ENCODE measurements at regions not wholly inside any gene's neighbourhood (a gene's known extent, or its start where the extent isn't known, plus 50 kb on each side); places are given as distances from the start of the nearest gene placed in this dataset.

DNA sequence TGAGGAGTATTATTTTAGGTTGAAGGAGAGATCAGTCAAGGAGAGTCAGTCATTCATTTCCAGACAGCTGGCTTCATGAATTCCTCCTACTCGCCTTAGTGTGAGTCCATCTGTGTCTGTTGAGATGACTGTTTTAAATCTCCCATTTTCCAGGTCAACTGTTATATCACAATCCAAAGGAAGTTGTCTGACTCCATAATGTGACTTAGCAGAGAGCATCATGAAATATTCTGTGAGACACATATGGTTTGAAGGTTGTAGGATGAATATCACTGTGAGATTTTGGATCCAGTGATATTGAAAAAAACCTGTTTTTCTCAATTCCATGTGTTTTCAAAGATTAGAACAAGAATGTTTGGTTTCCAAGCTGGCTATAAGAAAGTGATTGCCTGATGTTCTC is 530.2 kb upstream of the MAN1A1 start:
- ChIA-PET POLR2A (no interaction called here), CTCF (interaction anchor here (1.9 kb wide), 1 partner anchor 12 kb away, joined by 6 read pairs; no protein-coding TSS in a partner anchor)
- DNase-seq (ENCODE audit: extremely low spot score): no peak
- TF ChIP-seq, protein P1, sequence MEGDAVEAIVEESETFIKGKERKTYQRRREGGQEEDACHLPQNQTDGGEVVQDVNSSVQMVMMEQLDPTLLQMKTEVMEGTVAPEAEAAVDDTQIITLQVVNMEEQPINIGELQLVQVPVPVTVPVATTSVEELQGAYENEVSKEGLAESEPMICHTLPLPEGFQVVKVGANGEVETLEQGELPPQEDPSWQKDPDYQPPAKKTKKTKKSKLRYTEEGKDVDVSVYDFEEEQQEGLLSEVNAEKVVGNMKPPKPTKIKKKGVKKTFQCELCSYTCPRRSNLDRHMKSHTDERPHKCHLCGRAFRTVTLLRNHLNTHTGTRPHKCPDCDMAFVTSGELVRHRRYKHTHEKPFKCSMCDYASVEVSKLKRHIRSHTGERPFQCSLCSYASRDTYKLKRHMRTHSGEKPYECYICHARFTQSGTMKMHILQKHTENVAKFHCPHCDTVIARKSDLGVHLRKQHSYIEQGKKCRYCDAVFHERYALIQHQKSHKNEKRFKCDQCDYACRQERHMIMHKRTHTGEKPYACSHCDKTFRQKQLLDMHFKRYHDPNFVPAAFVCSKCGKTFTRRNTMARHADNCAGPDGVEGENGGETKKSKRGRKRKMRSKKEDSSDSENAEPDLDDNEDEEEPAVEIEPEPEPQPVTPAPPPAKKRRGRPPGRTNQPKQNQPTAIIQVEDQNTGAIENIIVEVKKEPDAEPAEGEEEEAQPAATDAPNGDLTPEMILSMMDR (IDR thresholded peaks at IDR 0.05; ENCODE audit: control extremely low read depth, extremely low read depth, low read depth, missing control alignments): no peak

DNA sequence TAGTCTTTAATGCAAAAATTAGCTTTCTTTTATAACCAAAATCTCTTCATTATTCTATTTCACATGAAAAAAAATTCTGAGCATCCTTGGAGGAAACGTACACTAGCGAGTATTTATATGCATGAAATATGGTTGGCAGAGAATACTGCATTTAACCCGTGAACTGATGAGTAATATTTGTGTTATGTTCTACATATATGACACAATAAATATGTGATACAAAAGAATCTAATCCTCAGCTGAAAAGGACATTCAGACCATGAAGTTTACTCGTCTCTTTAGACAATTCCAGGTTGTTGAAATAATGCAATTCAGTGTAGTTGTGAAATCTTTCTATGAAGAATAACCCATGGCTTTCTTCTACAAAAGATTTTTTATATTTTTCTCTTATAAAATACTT is 524.8 kb upstream of the MAN1A1 start:
- TF ChIP-seq, protein P1 (IDR thresholded peaks at IDR 0.05; ENCODE audit: control extremely low read depth, extremely low read depth, low read depth, missing control alignments): no peak
- ChIA-PET CTCF (no interaction called here), POLR2A (no interaction called here)
- DNase-seq (ENCODE audit: extremely low spot score): no peak

DNA sequence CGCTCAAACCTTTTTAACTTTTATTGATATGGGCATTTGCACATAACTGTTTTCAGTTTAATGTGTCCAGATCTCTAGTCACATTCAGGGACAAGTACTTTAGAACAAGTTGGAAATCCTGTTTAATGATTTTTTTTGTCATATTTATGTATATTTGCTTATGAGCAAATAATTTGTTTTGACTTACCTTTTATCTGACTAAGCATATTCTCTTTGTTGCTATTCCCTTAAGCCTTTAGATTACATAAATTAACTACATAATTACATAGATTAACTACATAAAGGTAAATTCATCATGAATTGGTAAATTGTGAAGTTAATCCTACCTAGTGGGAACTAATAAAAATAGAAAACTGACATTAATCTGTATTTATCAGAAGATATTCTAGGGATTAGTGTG is 523.5 kb upstream of the MAN1A1 start:
- CTCF ChIA-PET: interaction anchor here (1.6 kb wide), 1 partner anchor 24 kb away, joined by 3 read pairs; no protein-coding TSS in a partner anchor
- POLR2A ChIA-PET: no interaction called here
- no peak for DNase-seq (ENCODE audit: extremely low spot score)
- TF ChIP-seq, protein P1 (IDR thresholded peaks at IDR 0.05; ENCODE audit: control extremely low read depth, extremely low read depth, low read depth, missing control alignments): no peak

DNA sequence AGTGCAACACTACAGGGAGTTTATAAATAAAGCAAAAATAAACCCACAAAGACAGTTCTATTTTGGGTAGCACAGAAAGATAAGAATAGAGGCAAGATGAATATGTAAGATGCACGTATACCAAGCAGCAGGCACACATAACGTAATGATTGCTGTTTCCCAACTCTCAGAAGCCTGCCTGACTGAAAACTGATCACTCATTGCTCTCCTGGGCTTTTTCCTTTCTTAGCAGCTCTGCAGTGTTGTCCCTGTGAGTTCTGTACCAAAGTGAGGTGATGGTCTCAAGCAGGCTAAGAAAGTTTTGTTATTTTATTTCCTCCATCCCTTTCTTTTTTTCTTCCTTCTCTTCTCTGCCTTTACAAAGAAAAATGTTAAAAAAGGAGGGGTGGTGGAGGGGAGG is 522.0 kb upstream of the MAN1A1 start:
- ChIA-PET CTCF (interaction anchor here (1.6 kb wide), 1 partner anchor 22 kb away, joined by 3 read pairs; no protein-coding TSS in a partner anchor), POLR2A (no interaction called here)
- TF ChIP-seq, protein P1 (IDR thresholded peaks at IDR 0.05; ENCODE audit: control extremely low read depth, extremely low read depth, low read depth, missing control alignments): no peak
- no peak for DNase-seq (ENCODE audit: extremely low spot score)

DNA sequence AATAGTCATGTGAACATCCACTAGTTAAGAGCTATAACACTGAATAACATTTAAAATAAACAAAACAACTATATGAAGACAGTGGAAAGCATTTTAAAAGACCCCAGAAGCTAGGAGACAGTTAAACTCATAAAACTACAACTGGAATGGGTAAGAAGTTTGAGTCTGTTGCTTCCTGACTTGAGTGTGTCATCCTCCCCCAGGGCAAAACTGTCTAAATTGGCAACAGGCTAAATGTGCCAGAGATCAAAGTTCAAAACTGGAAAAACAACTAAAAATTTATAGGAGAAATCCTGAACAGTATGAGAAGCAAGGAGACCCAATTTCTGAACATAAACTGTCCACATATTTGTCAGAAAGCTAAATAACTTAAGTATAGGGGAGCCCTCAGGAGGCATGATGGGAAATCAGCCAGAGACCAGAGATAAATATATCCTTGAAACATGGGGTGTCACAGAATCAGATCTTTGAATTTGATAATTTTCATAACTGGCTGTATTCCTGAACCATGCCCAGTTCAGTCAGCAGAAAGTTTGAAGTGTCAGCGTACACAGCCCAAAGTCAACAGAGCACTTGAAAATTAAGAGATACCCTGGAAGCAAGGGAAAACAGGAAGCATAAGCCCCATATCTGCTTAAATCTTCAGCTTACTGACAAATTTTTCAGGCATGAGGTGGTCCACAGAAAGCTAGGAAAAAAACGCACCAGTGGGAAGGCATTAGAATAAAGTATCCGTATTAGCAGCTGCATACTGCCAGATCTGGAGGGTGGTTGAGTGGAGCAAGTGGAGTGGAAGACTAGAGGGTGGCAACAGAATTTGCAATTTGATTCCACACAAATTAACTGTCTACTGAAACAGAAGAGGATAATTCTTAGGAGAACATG is 516.1 kb upstream of the MAN1A1 start:
- TF ChIP-seq, protein P1 (IDR thresholded peaks at IDR 0.05; ENCODE audit: control extremely low read depth, extremely low read depth, low read depth, missing control alignments): no peak
- CTCF ChIA-PET: interaction anchor here (1.2 kb wide), 1 partner anchor 10 kb away, joined by 4 read pairs; no protein-coding TSS in a partner anchor
- POLR2A ChIA-PET: no interaction called here
- no peak for DNase-seq (ENCODE audit: extremely low spot score)

DNA sequence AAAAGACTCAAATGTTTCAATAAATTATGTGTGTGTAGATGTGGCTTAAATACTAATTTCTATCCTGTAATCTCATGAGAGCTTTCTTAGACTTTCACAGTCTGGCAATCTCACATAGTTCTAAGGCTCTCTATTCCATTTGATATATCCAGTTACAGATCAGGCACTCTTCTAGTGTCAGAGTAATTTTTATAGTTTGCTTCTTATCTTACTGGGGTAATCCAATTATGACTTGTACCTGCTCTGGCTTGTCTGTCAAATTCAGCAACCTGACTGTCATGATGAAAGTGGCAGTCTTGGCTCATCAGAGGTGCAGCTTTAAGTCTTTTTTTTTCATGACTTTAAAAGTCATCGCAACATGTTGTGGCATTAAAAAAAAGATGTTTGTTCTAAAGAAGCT is 513.2 kb upstream of the MAN1A1 start:
- no peak for DNase-seq (ENCODE audit: extremely low spot score)
- TF ChIP-seq, protein P1 (IDR thresholded peaks at IDR 0.05; ENCODE audit: control extremely low read depth, extremely low read depth, low read depth, missing control alignments): no peak
- ChIA-PET CTCF (no interaction called here), POLR2A (no interaction called here)

All from GM10248 (cell line).